Kidney epithelial cell (primary cell): ENCODE measurements at regions not wholly inside any gene's neighbourhood (a gene's known extent, or its start where the extent isn't known, plus 50 kb on each side); places are given as distances from the start of the nearest gene placed in this dataset.
A peak's percentile ranks its signal among the peaks of the same experiment; 100 is the strongest.

Experiments
- DNase-seq: peaks from one replicate; pipeline ENCODE4 v3.0.0-alpha.2; 2010; ENCODE audit warnings: low read depth
- H3K27me3 ChIP-seq: 2 replicates; pipeline ENCODE4 v1.6.0; 2011; ENCODE audit warnings: low read length; ENCODE audit not compliant: control insufficient read depth, insufficient read depth
- H3K36me3 ChIP-seq: 2 replicates; pipeline ENCODE4 v1.5.1; 2011; ENCODE audit warnings: low read length; ENCODE audit not compliant: control insufficient read depth, insufficient read depth
- H3K4me3 ChIP-seq: 2 replicates; pipeline ENCODE4 v1.5.1; 2011; ENCODE audit warnings: low read depth, mild to moderate bottlenecking, control low read depth, low read length
- TF ChIP-seq, protein P1 (sequence below): IDR thresholded peaks from 2 replicates; pipeline ENCODE4 v1.5.1; 2011; ENCODE audit warnings: mild to moderate bottlenecking, moderate library complexity, low read length, control low read depth, inconsistent platforms; ENCODE audit not compliant: insufficient read depth, poor library complexity, severe bottlenecking

DNA sequence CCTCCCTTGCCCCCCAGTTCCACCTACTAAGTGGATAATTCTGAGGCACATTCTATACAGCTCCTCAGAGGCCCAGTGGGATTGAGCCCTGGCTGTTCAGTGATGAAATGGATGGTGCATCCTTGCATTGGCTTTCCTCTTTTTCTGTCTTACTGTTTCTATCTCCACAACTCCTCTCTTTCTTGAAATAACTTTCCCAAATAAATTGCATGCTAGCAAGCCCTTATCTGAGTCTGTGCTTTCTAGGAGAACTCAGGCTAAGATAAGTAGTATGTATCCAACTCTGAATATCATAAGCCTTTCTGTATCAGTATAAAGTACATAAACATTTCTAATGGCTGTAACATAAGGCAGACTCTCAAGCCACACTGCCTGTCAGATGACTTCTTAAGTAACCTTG is 603.8 kb upstream of the USP24 start:
- TF ChIP-seq, protein P1, sequence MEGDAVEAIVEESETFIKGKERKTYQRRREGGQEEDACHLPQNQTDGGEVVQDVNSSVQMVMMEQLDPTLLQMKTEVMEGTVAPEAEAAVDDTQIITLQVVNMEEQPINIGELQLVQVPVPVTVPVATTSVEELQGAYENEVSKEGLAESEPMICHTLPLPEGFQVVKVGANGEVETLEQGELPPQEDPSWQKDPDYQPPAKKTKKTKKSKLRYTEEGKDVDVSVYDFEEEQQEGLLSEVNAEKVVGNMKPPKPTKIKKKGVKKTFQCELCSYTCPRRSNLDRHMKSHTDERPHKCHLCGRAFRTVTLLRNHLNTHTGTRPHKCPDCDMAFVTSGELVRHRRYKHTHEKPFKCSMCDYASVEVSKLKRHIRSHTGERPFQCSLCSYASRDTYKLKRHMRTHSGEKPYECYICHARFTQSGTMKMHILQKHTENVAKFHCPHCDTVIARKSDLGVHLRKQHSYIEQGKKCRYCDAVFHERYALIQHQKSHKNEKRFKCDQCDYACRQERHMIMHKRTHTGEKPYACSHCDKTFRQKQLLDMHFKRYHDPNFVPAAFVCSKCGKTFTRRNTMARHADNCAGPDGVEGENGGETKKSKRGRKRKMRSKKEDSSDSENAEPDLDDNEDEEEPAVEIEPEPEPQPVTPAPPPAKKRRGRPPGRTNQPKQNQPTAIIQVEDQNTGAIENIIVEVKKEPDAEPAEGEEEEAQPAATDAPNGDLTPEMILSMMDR: no peak
- DNase-seq: no peak
- Histone ChIP-seq H3K4me3 (no peak overlapping the region), H3K36me3 (no peaks in the 10 kb centered on the region), H3K27me3 (no peaks in the 10 kb centered on the region)

DNA sequence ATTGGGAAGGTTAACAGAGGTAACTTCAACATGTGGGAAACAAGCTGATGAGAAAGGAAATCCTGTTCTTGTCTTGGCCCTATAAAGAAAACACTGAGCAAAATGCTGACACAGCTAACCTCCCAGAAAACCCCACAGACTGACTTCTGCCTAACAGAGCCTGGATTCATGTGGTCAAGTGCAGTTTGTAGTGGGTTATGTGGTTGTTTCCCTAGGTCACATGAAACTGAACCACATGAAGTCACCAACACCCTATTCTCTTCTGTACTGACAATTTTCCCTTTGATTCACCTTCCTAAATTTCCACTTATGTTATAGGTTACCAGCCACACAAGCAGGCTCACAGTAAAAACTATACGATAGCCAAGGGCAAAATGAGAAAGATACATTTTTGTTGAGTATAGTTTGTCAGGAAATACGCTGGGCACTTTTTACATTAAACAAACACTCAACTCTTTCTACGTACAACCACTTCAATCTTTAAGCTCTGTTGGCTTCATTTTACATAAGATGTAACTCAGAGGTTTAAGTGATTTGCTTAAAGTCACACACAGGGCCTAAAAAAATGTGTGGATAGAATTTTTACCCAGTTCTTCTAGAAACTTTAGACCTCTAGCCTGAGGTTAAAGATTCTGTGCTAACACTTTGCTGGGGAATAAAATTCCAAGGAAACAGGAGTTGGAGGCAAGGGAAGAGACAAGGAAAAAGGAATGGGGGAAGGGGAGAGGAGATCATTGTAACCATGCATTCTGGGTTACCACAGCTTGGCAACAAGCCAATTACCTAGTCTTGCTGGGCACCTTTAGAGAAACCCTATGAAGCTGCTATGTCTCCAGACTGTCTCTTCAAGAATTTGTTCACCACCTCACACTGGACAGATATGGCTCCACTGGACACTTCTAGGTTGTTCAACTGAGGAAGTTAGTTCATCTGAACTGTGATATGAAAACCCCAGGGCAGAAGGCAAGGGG is 601.6 kb upstream of the USP24 start:
- Histone ChIP-seq H3K27me3 (no peaks in the 10 kb centered on the region), H3K36me3 (no peaks in the 10 kb centered on the region), H3K4me3 (no peak overlapping the region)
- TF ChIP-seq, protein P1: no peak
- DNase-seq: peak; percentile 21

DNA sequence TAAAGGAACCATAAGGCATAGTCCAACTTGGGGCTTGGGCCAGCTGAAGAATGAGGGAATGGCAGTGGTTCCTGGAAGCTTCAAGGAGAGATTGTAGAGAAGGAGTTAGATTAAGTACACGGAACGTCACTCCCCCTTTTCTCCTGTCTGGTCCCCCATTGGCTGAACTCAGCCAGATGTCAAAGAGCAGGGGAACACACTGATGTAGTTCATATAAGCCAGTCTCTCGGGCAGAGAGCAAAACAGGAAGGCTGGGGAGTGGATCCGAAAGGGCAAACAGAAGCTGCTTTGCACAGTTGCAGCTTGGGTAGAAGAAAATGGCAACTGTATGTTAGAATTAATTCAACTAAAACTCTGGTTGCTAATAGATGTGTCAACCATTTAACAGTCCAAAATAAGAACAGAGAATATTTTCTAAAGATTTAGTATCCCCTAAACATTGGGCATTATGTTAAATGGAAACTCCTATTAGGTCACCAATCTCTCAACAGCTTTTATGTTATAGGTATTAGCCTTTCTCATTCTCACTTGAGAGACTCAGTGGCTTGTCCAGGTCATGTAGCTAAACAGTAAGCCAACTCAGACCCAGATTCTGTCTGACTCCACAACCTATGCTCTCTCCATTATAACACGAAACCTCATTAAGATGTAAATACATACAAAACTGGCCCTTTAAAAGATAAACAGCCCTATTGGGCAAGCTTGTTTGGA is 600.7 kb upstream of the USP24 start:
- Histone ChIP-seq H3K36me3 (no peaks in the 10 kb centered on the region), H3K27me3 (no peaks in the 10 kb centered on the region), H3K4me3 (no peak overlapping the region)
- TF ChIP-seq, protein P1: no peak
- DNase-seq: no peak

GRCh38 chr1:55814967-55815366 is 599.8 kb upstream of the USP24 start:
- no peak for DNase-seq
- H3K36me3 ChIP-seq: no peaks in the 10 kb centered on the region

GRCh38 chr1:55813618-55814017 is 598.5 kb upstream of the USP24 start:
- no peaks in the 10 kb centered on the region for H3K36me3 ChIP-seq
- DNase-seq: no peak
- H3K4me3 ChIP-seq: no peak overlapping the region
- TF ChIP-seq, protein P1: no peak
- no peaks in the 10 kb centered on the region for H3K27me3 ChIP-seq

More at GRCh38 chr1:55814967-55815366, 599.8 kb upstream of the USP24 start:
- H3K4me3 ChIP-seq: no peak overlapping the region
- no peaks in the 10 kb centered on the region for H3K27me3 ChIP-seq
- TF ChIP-seq, protein P1: no peak
